B cell (primary cell): ENCODE measurements at regions not wholly inside any gene's neighbourhood (a gene's known extent, or its start where the extent isn't known, plus 50 kb on each side); places are given as distances from the start of the nearest gene placed in this dataset.

Source experiments
- ATAC-seq: fragments of 200-7000 bp; cut with Tn5 transposase; one replicate; pipeline ENCODE4 v1.10.0; 2021; ENCODE audit warnings: low read depth, mild to moderate bottlenecking, moderate number of reproducible peaks, moderate library complexity
- CTCF ChIA-PET: fragments of 350-600 bp; sonication (Branson Sonifier 250); formaldehyde crosslinking; loops from one replicate; lab custom pipeline; 2021; ENCODE audit warnings: antibody characterized with exemption, inconsistent platforms; lab: Charles Lee
- POLR2A ChIA-PET: fragments of 350-600 bp; sonication (Branson Sonifier 250); formaldehyde crosslinking; loops from one replicate; lab custom pipeline; 2021; ENCODE audit warnings: antibody characterized with exemption; lab: Charles Lee
- DNase-seq: peaks from one replicate; pipeline ENCODE4 v3.0.0; 2013
- H2AFZ ChIP-seq: 2 replicates; pipeline ENCODE4 v1.6.1; 2012; ENCODE audit warnings: mild to moderate bottlenecking, low read depth, low read length; ENCODE audit not compliant: insufficient read depth, poor library complexity, severe bottlenecking
- H3K27ac ChIP-seq, 2 donors: 1 replicate in 1 of 2; 2 replicates in 1 of 2; pipeline ENCODE4 v1.5.1; 2012 to 2013; ENCODE audit warnings: low read length in 2 of 2, mild to moderate bottlenecking in 2 of 2, moderate library complexity in 1 of 2
- H3K27me3 ChIP-seq, 4 experiments: fragments of 200-600 bp in 1 of 4; sonication (generic) in 1 of 4; replicated peaks in 1 of 4; 1 replicate in 2 of 4; 2 replicates in 2 of 4; pipeline versions ENCODE4 v1.6.1 to v1.7.0; 2013 to 2016; ENCODE audit warnings: low read length in 3 of 4, mild to moderate bottlenecking in 2 of 4, mixed read lengths in 1 of 4, moderate library complexity in 1 of 4; ENCODE audit not compliant: insufficient read depth in 4 of 4, control insufficient read depth in 3 of 4; ENCODE audit errors: control extremely low read depth in 1 of 4
- H3K36me3 ChIP-seq, 2 experiments: replicated peaks in 1 of 2; 1 replicate in 1 of 2; 2 replicates in 1 of 2; pipeline versions ENCODE4 v1.6.1 to v1.7.1; 2013; ENCODE audit warnings: low read length in 1 of 2; ENCODE audit not compliant: insufficient read depth in 2 of 2, control insufficient read depth in 1 of 2; ENCODE audit errors: control extremely low read depth in 1 of 2, extremely low read depth in 1 of 2
- H3K4me1 ChIP-seq, 2 donors: fragments of 200-600 bp in 1 of 2; sonication (generic) in 1 of 2; 1 replicate in 1 of 2; 2 replicates in 1 of 2; pipeline versions ENCODE4 v1.5.1 to v1.6.1; 2013 to 2017; ENCODE audit warnings: low read length in 2 of 2; ENCODE audit not compliant: control insufficient read depth in 2 of 2, insufficient read depth in 2 of 2
- H3K4me2 ChIP-seq: replicated peaks from 2 replicates; pipeline ENCODE3; 2012; ENCODE audit warnings: mild to moderate bottlenecking, low read depth, low read length; ENCODE audit not compliant: poor library complexity, severe bottlenecking
- H3K4me3 ChIP-seq, 5 experiments: fragments of 200-600 bp in 1 of 5; sonication (generic) in 1 of 5; 1 replicate in 3 of 5; 2 replicates in 2 of 5; pipeline versions ENCODE4 v1.5.1 to v1.7.0; 2011 to 2016; ENCODE audit warnings: low read length in 4 of 5, mild to moderate bottlenecking in 4 of 5, low read depth in 2 of 5, control low read depth in 1 of 5, moderate library complexity in 1 of 5; ENCODE audit not compliant: insufficient read depth in 1 of 5; ENCODE audit errors: control extremely low read depth in 1 of 5, extremely low read depth in 1 of 5
- H3K79me2 ChIP-seq: fragments of 200-600 bp; sonication (generic); one replicate; pipeline ENCODE4 v1.6.0; 2016; ENCODE audit warnings: low read length; ENCODE audit not compliant: control insufficient read depth, insufficient read depth
- H3K9ac ChIP-seq: fragments of 200-600 bp; sonication (generic); 2 replicates; pipeline ENCODE4 v1.6.1; 2017; ENCODE audit warnings: mild to moderate bottlenecking, low read length, moderate library complexity
- H3K9me3 ChIP-seq, 3 donors: one replicate each; pipeline versions ENCODE4 v1.6.1 to v1.7.1; 2013; ENCODE audit warnings: low read length in 2 of 3; ENCODE audit not compliant: control insufficient read depth in 2 of 3, insufficient read depth in 1 of 3; ENCODE audit errors: control extremely low read depth in 1 of 3
- H4K20me1 ChIP-seq: 2 replicates; pipeline ENCODE4 v1.6.0; 2012; ENCODE audit warnings: mild to moderate bottlenecking, low read length; ENCODE audit not compliant: insufficient read depth, control insufficient read depth, poor library complexity, severe bottlenecking
- H3K27ac Mint-ChIP-seq: one replicate; pipeline ENCODE4 v1.8.0; 2021; ENCODE audit warnings: mixed read lengths
- H3K27me3 Mint-ChIP-seq: one replicate; pipeline ENCODE4 v1.8.0; 2021; ENCODE audit warnings: mixed read lengths
- H3K4me1 Mint-ChIP-seq: one replicate; pipeline ENCODE4 v1.8.0; 2021; ENCODE audit warnings: mixed read lengths
- H3K4me3 Mint-ChIP-seq: one replicate; pipeline ENCODE4 v1.8.0; 2021; ENCODE audit warnings: mixed read lengths
- H3K9me3 Mint-ChIP-seq: one replicate; pipeline ENCODE4 v1.8.0; 2022; ENCODE audit warnings: mixed read lengths; ENCODE audit not compliant: insufficient read depth
- CTCF ChIP-seq: fragments of 200-600 bp; IDR thresholded peaks from one replicate; pipeline ENCODE4 v1.8.0; 2022; ENCODE audit warnings: antibody characterized with exemption, mild to moderate bottlenecking
- EZH2 ChIP-seq: IDR thresholded peaks from 2 replicates; pipeline ENCODE4 v1.6.1; 2012; ENCODE audit warnings: borderline replicate concordance, low read depth, mild to moderate bottlenecking, moderate library complexity, low read length; ENCODE audit not compliant: insufficient read depth, poor library complexity, severe bottlenecking
- WGBS: methylation state at CpG from one replicate; pipeline ENCODE4 v1.1.5; 2013; ENCODE audit warnings: missing lambda C conversion rate; ENCODE audit not compliant: insufficient coverage; 5-methylcytosine and 5-hydroxymethylcytosine counted together
- intact Hi-C: fragments of 100-400 bp; cut with micrococcal nuclease; formaldehyde crosslinking; loops from one replicate; pipeline ENCODE4 v1.10.0; 2022

- peaks cover 0 to 9% (median 0%) of the 10 kb centered on the region in 3 donors for H3K9me3 ChIP-seq
- H3K9me3 Mint-ChIP-seq = peaks cover 2% of the 10 kb centered on the region
- no peak overlapping the region for H3K9ac ChIP-seq
- H3K4me1 Mint-ChIP-seq = no peaks in the 10 kb centered on the region
- ChIA-PET POLR2A (no interaction called here), CTCF (no interaction called here)
- WGBS = no CpG with 5 or more reads among the region's 2 CpGs
- H3K4me2 ChIP-seq = no peak overlapping the region
- no peaks in the 10 kb centered on the region for H3K4me1 ChIP-seq
- H3K4me3 ChIP-seq = no peak overlapping the region
- intact Hi-C loops = no loop called here
- TF ChIP-seq EZH2 = no peak
- TF ChIP-seq CTCF = no peak
- H3K36me3 ChIP-seq = no peaks in the 10 kb centered on the region
- no peaks in the 10 kb centered on the region for H3K27me3 ChIP-seq
- DNase-seq (no peak), ATAC-seq (no peak)
- no peaks in the 10 kb centered on the region for H3K79me2 ChIP-seq
- H3K27ac ChIP-seq = no peak overlapping the region
- H3K27ac Mint-ChIP-seq = no peak overlapping the region
- no peak overlapping the region for H3K4me3 Mint-ChIP-seq
- H2AFZ ChIP-seq = no peak overlapping the region
- no peaks in the 10 kb centered on the region for H3K27me3 Mint-ChIP-seq
- H4K20me1 ChIP-seq = no peaks in the 10 kb centered on the region
These were observed 727.7 kb upstream of the SLIT2 start for GRCh38 chr4:19523964-19524363.

GRCh38 chr4:19522966-19523365 lies 728.7 kb upstream of the SLIT2 start:
- no peaks in the 10 kb centered on the region for H3K36me3 ChIP-seq
- Mint-ChIP-seq H3K27me3 (no peaks in the 10 kb centered on the region), H3K27ac (no peak overlapping the region), H3K9me3 (peaks cover 2% of the 10 kb centered on the region), H3K4me3 (no peak overlapping the region), H3K4me1 (no peaks in the 10 kb centered on the region)
- H3K4me2 ChIP-seq = no peak overlapping the region
- TF ChIP-seq EZH2 (no peak), CTCF (no peak)
- ChIA-PET CTCF (no interaction called here), POLR2A (no interaction called here)
- no peak overlapping the region for H2AFZ ChIP-seq
- no peak overlapping the region for H3K4me3 ChIP-seq
- no peaks in the 10 kb centered on the region for H4K20me1 ChIP-seq
- H3K9me3 ChIP-seq = peaks cover 0 to 8% (median 0%) of the 10 kb centered on the region in 3 donors
- no peak overlapping the region for H3K27ac ChIP-seq
- no peaks in the 10 kb centered on the region for H3K4me1 ChIP-seq
- intact Hi-C loops = no loop called here
- H3K9ac ChIP-seq = no peak overlapping the region
- no peaks in the 10 kb centered on the region for H3K27me3 ChIP-seq
- ATAC-seq (no peak), DNase-seq (no peak)
- H3K79me2 ChIP-seq = no peaks in the 10 kb centered on the region
- WGBS = 100% methylated on average over 1 of the region's 3 CpGs
